AG08396 (cell line): ENCODE measurements at regions not wholly inside any gene's neighbourhood (a gene's known extent, or its start where the extent isn't known, plus 50 kb on each side); places are given as distances from the start of the nearest gene placed in this dataset.
"Not testable (repeated sequence)": the region's sequence is repeated elsewhere in the genome, so short reads cannot be mapped to it uniquely, and the experiment has no call there.

ENCODE experiments used
- DNase-seq: peaks from one replicate; pipeline ENCODE4 v3.0.0; 2012; ENCODE audit warnings: low spot score, mixed read lengths

DNA sequence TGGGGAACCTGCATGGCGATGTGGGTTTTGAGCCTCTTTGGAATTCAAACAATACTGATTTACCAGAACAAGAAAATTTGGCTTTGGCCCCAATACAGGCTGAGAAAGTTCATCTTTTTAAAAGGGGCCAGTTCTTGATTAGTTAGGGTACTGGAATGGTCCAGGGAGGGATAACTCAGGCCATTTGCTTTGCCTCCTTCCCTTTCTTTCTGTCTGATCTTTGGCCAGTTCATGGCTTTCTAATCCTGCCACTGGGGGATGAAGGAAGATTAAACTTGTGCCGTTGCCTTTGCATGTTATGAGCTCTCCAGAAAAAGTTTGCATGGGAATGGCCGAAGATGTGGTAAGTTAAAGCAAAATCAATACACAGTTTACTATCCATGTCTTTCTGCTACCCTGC lies 78.4 kb downstream of the ADAMTS15 start:
- no peak for DNase-seq

DNA sequence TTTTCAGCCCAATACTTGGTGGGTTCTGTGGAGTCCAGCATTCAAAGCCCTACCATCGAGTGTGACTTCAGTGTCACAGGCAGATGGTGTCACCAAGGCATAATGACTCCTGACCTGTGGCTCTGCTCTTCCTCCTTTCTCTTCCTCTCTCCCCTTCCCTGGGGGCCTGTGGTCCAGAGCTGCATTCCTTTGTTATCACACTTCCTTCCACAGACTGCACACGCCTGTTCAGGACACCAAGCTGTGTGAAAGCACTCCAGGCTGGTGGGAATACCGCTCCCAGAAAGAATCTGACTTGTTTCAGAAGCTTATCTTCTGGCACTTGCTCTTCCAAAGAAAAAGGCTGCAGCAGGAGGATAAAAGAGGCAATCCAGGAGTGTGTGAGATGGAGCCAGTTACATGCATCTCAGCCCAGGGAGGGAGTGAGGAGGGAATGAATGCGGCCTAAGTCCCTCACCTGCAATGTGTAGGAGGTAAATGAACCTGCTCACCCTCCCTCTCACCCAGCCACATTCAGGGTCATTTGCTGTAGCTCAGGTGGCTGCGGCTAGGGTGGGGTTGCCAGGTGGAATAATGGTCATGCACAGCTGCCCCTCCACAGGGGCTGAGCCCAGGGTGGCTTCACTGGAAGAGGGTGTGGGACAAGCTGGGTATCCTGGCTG lies 79.3 kb downstream of the ADAMTS15 start:
- DNase-seq: no peak

DNA sequence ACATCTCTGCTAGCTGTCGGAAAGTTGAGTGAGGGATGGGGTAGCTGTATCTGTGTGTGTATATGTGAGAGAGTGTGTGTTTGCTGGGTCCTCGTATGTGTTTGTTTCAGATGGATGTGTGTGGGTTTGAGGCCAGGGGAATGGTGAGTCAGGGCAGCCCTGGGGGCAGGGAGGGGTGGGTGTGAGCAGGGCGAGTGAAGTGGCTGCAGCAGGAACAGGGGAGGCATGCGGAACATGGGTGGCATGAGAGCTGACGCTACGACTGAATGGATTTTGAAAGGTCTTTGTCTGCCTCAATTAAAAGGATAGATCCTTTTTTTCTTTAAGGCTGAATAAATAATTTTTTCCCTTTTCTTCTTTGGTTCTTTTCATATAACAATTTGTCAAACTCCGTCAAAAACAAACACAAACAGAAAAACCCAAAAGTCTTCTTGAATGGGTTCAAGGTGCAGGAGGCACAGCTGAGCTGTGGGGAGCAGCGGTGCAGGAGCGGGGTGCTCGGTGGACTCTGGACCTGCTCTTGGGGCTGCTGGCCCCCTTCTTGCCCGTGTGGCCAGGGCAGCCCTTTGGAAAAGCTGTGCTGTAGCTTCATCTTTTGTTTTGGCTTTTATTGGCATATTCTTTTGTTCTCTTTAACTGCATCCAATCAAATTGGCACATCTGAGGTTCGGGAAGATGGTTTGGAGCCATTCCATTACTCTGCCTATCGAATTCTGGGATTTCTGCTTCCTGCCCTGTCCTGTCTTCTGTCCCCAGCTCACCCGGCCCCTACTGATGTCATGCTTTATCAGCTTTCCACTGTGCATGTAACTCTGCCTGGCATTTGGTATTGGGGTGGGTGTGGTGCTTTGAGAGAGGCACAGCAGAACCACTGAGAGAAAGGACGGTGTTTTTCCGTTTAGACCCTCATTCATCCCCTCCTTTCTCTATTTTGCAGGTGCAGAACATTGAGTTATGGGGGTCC lies 80.1 kb downstream of the ADAMTS15 start:
- DNase-seq: no peak

DNA sequence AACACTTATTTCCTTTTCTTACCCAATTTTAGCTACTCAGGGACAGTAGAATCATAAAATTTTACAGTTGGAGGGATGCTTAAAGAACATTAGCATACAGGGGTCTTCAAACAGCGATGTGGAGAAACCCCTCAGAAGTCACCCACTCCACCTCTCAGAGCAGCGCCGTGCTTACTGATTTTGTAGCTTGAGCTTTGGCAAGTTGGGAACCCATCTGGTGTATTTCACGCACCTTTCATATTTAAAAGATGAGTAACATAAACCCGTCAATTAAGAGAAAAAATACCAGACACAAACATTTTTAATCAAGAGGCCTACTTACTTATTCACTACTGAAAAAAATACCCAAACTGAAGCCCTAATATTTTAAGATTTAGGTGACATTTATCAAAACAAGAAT lies 80.9 kb downstream of the ADAMTS15 start:
- DNase-seq: no peak

DNA sequence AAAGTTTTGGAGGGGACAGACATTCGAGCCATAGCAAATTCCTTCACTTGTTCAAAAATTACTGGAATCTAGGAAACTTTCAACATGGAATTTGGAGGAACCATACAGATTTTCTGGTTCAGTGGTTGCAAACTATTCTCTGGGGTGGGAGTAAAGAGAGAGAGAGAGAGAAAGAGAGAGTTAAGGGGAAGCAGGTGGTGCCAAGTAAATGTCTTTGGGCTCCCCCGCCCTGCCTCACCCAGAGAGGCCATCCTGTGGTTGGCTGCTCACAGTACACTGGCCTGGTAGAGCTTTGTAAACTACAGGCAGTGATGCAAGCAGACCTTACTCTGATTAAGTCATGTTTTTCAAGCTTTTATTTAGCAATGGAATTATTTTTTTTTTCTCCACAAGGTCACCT lies 82.6 kb downstream of the ADAMTS15 start:
- no peak for DNase-seq

DNA sequence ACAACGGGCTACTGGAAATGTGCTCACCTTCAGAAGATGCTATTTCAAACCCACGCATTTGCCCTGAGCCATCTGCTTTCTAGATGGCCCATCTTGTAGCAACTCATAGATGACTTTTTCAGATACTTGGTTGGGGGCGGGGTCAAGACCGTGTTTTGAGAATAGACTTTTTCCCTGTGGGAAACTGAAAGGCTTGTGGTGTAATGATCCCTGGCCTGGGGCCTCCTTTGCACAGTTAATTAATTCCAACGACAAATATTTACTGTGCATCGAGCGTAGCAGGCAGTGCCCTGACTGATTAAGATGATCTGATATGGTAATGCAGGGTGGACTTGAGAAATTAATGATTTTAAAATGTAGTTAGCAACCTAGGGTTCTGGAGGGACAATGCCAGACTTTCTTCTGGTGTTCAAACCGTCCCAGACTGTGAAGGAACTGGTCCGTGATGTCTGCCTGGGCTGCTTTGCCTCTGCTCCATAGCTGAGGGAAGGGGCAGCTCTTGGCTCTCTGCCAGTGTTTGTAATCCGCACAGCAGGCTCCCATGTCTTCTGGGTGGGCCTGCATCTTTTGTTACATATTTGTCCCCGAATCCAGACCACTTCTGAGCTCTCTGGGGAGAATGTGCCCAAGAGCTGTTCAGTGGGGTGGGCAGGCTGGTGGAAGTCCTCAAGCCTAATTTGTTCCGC lies 84.8 kb downstream of the ADAMTS15 start:
- no peak for DNase-seq

DNA sequence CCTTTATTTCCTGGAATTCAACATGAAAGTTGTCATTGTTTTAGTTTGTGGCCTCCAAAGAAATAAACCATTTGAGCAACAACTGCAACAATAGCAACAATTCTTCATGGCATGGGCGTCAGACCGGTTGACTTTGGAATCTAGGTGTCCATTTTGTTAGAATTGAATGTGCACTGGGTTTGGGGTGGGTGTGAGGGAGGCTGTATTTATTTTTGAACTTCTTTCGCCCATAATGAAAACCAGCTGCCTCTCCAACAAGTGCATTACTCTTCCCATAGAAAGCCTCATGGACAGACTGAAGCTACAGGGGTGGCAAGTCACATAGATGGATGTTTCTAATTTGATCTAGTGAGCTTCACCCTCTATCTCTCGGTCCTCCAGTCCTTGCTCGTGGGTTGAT lies 85.4 kb downstream of the ADAMTS15 start:
- no peak for DNase-seq

DNA sequence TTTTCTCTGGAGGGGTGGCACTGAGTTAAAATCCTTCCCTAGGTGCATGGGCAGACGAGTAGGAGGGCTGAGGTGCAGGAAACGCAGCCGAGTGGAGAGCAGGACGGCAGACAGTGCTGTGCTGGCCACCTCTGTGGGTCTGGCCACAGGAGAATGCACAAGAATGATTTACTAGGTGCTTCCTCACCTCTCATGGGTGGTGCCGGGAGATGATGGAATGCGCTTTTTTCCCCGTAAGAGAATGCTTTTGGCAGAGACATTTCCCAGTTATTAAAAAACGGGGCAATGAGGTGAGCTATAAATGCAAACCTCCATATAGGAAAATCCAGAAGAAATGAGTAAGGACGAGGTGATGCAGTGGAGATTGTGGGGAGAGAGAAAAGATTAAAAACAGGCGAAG lies 86.1 kb downstream of the ADAMTS15 start:
- DNase-seq: no peak

DNA sequence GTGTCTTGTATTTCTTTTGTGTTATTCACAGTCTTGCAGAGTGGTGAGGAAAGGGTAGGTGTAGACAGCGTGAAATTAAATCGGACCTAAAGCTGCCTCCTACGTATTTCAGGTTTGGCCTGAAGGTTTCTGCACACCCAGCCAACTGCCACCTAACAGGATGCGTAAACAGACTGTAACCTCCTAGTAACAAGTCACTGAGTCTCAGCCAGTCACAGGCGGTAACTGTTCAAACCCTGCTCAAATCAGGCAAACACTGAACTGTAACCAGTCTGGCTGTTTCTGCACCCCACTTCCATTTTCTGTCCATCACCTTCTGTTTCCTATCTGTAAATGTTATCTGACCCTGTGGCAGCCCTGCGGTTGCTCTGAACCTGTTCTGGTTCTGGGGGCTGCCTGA lies 87.1 kb downstream of the ADAMTS15 start:
- no peak for DNase-seq

DNA sequence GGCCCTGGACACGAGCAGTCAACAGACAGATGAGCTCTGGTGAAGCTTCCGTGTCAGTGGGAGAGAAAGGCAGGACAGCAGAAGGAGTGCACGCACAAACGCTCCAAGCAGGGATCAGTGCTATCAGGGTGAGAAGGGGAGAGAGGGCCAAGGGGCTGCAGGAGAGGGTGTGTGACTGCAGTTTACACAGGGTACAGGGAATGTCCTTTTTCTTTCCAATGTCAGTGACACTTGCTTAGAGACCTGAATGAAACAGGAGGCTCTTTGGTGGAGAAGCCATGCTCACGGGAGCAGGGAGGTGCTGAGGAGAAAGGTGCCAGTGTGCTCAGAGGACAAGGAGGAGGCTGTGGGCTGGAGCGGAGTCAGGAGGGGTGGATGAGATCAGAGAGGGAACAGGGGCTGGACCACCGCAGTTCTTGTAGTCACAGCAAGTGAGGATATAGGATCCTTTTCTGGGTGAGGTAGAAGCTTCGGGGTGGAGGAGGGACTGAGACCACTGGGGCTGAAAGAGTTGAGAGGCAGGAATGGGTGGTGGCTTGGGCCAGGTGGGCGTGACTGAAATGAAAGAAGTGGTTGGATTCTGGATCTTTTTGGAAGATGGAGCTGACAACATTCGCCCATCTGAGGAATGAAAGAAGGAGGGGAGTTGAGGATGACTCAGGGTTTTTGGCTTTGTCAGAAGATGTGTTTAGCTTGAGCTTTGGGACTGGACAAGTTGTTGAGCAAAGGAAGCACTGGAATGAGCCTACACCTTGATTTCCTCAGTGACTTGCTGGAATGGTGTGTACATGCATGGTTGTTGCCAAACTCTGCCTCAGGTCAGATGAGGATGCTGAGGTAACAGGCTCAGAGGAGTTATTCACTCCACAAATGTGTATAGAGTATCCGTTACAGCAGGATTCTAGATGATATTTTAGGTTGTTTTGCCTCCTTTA lies 87.9 kb downstream of the ADAMTS15 start:
- DNase-seq: no peak

DNA sequence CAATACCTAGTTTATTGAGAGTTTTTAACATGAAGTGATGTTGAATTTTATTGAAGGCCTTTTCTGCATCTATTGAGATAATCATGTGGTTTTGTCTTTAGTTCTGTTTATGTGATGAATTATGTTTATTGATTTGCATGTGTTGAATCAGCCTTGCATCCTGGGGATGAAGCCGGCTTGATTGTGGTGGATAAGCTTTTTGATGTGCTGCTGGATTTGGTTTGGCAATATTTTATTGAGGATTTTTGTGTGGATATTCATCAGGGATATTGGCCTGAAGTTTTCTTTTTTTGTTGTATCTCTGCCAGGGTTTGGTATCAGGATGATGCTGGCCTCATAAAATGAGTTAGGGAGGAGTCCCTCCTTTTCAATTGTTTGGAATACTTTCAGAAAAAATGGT lies 91.2 kb downstream of the ADAMTS15 start:
- DNase-seq: not testable (repeated sequence)

DNA sequence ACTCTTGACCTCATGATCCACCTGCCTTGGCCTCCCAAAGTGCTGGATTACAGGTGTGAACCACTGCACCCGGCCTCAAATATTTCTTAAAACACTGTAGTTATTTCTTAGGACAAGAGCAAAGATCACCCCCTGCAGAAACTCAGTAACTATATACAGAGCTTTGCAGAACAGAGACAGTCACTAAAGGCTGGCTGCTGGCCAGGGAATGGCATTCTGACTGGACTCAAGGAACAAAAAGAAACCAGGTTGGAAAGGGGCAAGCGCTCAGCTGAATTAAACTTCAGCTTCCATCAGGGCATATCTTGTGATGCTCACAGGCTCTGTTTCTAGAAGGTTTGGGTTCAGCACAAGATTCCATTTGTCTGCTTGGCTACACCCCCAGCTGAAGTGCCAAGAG lies 95.8 kb downstream of the ADAMTS15 start:
- DNase-seq: no peak

DNA sequence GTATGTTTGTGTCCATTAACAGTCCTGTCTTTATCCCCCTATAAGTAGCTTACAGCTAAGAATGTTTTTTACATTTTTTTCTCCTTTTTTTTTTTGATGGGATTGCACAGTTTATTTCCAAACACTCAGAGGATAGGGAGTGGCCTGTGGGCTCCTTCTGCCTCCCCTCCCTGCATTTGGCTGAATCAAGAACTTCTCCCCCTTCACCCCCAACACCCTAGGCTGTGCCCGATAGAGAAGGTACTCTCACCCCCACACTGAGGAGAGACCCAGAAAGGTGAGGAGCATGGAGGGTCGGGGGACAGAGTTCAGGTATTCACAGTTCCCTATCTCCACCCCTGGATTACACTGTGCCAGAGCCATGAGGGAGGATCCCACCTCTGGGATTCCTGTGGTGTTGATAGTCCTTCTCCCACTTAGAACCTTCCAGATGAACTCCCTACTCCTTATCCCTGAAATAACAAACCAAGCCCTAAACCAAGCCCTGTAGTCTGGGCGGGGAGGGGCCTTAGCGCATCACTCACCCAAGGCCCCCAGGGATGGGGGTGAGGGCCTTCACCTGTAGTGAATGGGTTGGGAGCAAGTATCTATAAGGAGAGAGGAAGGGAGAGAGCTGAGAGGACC lies 97.1 kb downstream of the ADAMTS15 start:
- DNase-seq: no peak

DNA sequence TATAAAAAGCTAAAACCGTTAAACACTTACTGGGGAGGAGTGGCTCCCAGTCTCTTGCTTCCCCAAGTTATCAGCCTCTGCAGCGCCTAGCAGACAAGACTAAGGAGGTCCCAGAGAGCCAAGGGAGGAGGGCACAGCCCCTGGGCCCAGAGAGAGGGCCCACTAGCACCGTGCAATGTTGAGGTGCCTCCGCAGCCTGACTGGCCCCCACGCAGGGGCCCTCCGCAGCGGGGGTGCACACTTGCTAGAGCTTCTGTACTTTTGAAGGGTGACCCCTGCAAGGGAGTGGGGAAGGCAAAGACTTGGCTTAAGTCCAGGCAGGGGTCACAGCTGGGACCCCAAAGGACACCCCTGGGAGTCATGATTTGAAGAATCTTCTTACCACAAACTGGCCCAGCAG lies 98.0 kb downstream of the ADAMTS15 start:
- no peak for DNase-seq

DNA sequence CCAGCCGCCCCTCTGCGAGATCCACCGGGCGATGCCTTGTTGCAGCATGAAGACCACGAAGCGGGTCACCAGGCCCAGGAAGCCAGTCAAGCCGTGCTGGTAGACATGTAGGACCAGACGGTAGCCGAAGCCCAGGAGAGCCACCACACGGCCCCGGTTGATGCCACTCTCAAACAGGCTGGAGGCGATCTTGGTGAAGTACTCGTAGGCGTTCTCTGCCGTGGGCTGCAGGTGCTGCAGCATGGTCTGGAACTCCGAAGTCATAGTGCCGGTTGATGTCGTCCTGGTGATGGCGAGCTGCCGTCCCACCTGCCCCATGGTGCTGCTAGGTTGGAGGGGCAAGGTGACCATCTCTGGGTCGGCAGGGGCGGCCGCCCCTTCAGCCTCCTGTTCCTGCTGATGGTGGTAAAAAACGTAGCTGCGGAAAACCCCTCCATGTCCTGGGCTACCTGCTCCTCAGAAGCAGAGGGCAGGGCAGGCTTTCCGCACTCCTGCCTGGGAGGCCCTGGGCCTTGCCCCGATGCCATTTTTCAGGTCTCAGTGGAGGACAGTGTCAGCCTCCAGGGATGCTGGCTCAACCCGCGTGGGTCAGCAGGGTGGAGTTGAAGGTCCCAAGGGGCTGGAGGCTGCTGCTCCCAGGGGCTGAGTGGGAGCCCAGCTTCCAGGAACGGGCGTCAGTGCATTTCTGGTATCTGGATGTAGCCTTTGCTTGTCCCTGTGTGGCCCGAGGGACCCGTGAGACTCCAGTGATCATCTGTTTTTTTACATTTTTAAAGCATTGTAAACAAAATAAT lies 98.7 kb downstream of the ADAMTS15 start:
- no peak for DNase-seq

DNA sequence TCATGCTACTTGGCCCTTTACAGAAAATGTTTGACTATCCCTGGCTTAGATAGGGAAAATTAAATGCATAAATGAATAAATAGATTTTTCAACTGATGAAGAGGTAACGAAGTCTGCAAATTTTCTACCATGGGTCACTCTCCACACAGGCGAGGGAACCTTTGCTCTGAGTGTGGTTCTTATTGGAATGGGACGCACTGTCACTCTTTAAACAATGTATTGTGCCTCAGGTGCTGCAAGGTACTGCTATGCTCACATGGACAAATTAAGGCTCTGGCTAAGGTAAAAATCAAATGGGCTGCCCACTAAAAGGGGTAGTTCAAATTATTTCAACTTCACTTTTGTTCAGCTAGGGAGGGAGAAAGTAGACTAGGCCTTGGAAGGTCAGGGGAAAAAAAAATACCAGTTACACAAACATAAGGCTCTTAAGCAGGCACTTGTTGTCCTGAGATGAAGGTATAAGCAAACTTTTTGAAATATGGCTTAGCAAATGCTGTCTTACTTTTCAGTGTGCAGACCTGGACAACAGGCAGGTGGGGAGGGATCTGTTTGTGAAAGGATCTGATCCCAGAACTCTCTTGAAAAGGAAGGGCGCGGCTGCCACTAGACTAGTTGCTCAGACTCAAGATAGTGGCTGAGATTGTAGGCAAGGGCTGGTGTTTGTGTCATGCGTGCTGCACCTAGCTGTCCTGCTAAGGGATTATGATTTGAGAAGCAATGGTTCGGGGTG lies 99.5 kb downstream of the ADAMTS15 start:
- DNase-seq: no peak

DNA sequence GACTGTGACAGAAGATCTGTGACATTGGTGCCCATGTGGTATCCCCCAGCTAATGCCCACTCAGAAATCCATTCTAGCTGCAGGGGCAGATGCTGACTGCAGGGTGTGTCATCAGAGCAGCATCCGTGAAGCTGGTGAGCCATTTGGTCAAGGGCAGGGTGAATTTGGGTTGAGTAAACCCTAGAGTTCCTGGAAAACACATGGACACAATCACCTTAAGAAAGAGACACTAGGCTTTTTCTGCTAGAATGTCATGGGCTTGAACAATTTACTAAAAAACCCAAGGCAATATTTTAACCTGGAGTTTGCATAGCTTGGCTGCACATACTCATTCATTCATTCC lies 100.0 kb downstream of the ADAMTS15 start:
- DNase-seq: no peak

DNA sequence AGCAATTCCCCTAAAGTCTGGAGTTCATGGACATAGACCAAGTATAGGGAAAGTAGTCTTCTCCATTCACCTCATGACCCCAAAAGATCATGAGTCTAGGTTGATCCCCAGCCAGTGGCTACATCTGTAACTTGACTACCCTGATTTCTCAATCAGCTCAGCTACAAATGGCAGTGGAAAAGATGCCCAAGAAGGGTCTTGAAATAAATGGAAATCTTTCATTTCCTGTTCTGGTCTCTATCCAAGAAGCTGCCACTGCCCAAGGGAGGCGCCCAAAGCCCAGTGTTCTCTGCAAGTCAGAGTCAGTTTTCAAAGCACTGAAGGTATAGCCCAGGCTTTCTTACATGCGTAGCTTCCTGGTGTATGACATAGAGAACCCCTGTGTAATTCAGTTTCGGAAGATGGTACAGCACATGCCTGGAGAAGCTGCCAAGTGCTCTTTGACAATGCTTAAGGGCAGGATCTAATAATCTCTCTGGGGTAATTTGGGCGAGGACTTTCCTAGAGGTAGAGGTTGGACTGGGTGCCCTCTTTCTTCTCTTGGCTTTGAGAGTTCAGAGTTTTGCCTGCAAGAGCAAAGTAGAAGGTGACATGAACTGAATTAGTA lies 101.1 kb downstream of the ADAMTS15 start:
- DNase-seq: no peak

DNA sequence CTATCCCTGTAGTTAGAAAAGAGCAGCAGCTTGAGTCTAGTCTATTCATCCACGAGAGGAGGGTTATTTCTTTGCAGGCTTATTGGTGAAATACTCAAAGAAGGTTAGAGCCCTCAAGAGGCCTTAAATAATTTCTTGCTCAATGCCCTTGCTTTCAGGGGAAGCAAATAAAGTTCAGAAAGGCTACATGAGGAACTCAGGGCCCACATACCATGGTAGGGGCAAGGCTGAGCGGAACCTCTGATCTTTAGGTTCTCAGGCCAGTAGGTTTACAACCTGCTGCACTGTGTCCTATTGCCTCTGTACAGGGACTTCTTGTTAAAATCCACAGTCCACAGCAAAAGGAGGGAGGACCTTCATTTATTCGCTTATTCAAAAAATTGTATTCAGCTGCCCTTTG lies 101.7 kb downstream of the ADAMTS15 start:
- no peak for DNase-seq

DNA sequence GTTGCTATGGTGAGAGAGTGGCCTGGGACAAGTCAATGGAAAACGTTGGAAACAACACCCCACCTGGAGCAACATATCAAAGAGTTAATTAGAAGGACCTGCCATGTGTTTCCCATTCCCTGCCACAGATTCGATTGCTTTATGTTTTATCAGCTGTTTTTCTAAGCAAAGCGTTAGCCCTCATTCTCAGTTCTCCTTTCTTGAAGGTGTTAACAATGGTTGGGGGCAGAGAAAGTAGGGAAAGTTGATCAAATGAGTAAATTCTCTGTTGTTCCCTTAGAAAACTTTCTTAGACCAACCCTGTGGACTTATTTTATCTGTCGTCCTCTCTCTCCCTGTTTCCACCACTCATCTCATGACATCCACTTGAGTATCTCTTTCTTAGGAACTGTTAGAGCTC lies 102.5 kb downstream of the ADAMTS15 start:
- no peak for DNase-seq
